Endodermal cell (in vitro differentiated cells): ENCODE measurements at regions not wholly inside any gene's neighbourhood (a gene's known extent, or its start where the extent isn't known, plus 50 kb on each side); places are given as distances from the start of the nearest gene placed in this dataset.

ENCODE experiments used
- DNase-seq: peaks from one replicate; pipeline ENCODE4 v3.0.0-alpha.2; 2017
- H3K27ac ChIP-seq: 2 replicates; pipeline ENCODE4 v1.5.1; 2013; ENCODE audit warnings: mild to moderate bottlenecking, low read depth, low read length, moderate library complexity
- H3K27me3 ChIP-seq: 2 replicates; pipeline ENCODE4 v1.6.1; 2013; ENCODE audit warnings: mild to moderate bottlenecking, low read length, moderate library complexity; ENCODE audit not compliant: insufficient read depth, control insufficient read depth, poor library complexity, severe bottlenecking
- H3K36me3 ChIP-seq: 2 replicates; pipeline ENCODE4 v1.7.0; 2013; ENCODE audit warnings: mild to moderate bottlenecking, low read length, moderate library complexity; ENCODE audit not compliant: control insufficient read depth, insufficient read depth
- H3K4me1 ChIP-seq: one replicate; pipeline ENCODE4 v1.7.0; 2013; ENCODE audit warnings: low read length; ENCODE audit not compliant: control insufficient read depth, insufficient read depth
- H3K4me3 ChIP-seq: 2 replicates; pipeline ENCODE4 v1.5.1; 2013; ENCODE audit warnings: mild to moderate bottlenecking, low read length, moderate library complexity
- H3K9ac ChIP-seq: 2 replicates; pipeline ENCODE4 v1.6.1; 2013; ENCODE audit warnings: mild to moderate bottlenecking, low read length, moderate library complexity; ENCODE audit not compliant: poor library complexity, severe bottlenecking; ENCODE audit errors: extremely low read depth
- H3K9me3 ChIP-seq: 2 replicates; pipeline ENCODE4 v1.6.1; 2013; ENCODE audit warnings: mild to moderate bottlenecking, low read length, moderate library complexity; ENCODE audit not compliant: control insufficient read depth
- H3K27ac Mint-ChIP-seq: 2 replicates; pipeline ENCODE4 v1.8.0; 2020; ENCODE audit warnings: mixed read lengths
- H3K27me3 Mint-ChIP-seq: 2 replicates; pipeline ENCODE4 v1.8.0; 2021; ENCODE audit warnings: mild to moderate bottlenecking, mixed read lengths; ENCODE audit not compliant: insufficient read depth
- H3K36me3 Mint-ChIP-seq: 2 replicates; pipeline ENCODE4 v1.8.0; 2020; ENCODE audit warnings: low read depth, mixed read lengths
- H3K4me1 Mint-ChIP-seq: 2 replicates; pipeline ENCODE4 v1.8.0; 2020; ENCODE audit warnings: mixed read lengths
- H3K4me3 Mint-ChIP-seq: 2 replicates; pipeline ENCODE4 v1.8.0; 2020; ENCODE audit warnings: mild to moderate bottlenecking, moderate library complexity, mixed read lengths
- H3K9me3 Mint-ChIP-seq: 2 replicates; pipeline ENCODE4 v1.8.0; 2020; ENCODE audit warnings: mild to moderate bottlenecking, mixed read lengths
- WGBS, 2 experiments: methylation state at CpG; one replicate each; pipeline versions ENCODE4 v1.1.5 to v1.1.7; 2013; ENCODE audit warnings: missing lambda C conversion rate in 2 of 2, mixed read lengths in 1 of 2; ENCODE audit not compliant: insufficient coverage in 1 of 2, insufficient read length in 1 of 2; 5-methylcytosine and 5-hydroxymethylcytosine counted together
- TF ChIP-seq, protein P1 (sequence below): fragments of 200-600 bp; sonication (generic); conservative IDR thresholded peaks from 2 replicates; pipeline ENCODE4 v1.5.0; 2021; ENCODE audit warnings: antibody characterized with exemption, mild to moderate bottlenecking

DNA sequence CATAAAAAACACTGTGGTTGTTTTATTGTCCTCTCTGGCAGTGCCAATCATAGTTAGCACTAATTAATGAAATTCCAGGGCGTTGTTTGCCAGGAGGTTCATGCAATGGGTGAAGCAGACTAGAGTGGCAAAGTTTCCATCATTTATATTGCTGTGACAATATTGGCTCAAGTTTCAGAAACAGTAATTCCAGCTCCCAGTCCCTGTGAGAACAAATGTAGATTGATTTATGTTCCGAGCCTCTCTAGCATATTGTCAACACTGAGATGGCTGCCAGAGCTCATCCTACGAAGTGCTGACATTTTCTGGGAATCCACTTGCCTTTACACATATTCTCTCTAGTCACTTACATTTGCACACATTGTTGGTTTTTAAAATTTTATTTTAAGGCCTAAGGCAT is 440.0 kb upstream of the IGFBP7 start:
- TF ChIP-seq, protein P1, sequence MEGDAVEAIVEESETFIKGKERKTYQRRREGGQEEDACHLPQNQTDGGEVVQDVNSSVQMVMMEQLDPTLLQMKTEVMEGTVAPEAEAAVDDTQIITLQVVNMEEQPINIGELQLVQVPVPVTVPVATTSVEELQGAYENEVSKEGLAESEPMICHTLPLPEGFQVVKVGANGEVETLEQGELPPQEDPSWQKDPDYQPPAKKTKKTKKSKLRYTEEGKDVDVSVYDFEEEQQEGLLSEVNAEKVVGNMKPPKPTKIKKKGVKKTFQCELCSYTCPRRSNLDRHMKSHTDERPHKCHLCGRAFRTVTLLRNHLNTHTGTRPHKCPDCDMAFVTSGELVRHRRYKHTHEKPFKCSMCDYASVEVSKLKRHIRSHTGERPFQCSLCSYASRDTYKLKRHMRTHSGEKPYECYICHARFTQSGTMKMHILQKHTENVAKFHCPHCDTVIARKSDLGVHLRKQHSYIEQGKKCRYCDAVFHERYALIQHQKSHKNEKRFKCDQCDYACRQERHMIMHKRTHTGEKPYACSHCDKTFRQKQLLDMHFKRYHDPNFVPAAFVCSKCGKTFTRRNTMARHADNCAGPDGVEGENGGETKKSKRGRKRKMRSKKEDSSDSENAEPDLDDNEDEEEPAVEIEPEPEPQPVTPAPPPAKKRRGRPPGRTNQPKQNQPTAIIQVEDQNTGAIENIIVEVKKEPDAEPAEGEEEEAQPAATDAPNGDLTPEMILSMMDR, result no peak
- Histone ChIP-seq H3K27ac (no peak overlapping the region), H3K27me3 (no peaks in the 10 kb centered on the region), H3K36me3 (no peaks in the 10 kb centered on the region), H3K4me1 (peaks cover 3% of the 10 kb centered on the region), H3K4me3 (no peak overlapping the region), H3K9me3 (no peaks in the 10 kb centered on the region), H3K9ac (no peak overlapping the region)
- DNase-seq, result no peak
- WGBS, 2 experiments, result 61 to 100% methylated on average over 2 to 3 of the region's 3 CpGs
- Mint-ChIP-seq H3K36me3 (no peaks in the 10 kb centered on the region), H3K9me3 (peaks cover 2% of the 10 kb centered on the region), H3K4me3 (no peak overlapping the region), H3K4me1 (peaks cover 14% of the 10 kb centered on the region), H3K27ac (no peak overlapping the region), H3K27me3 (peaks cover 7% of the 10 kb centered on the region)

- TF ChIP-seq, protein P1, result no peak
- Histone ChIP-seq H3K27ac (no peak overlapping the region), H3K27me3 (no peaks in the 10 kb centered on the region), H3K4me3 (no peak overlapping the region), H3K36me3 (no peaks in the 10 kb centered on the region), H3K9me3 (no peaks in the 10 kb centered on the region), H3K4me1 (peaks cover 7% of the 10 kb centered on the region), H3K9ac (no peak overlapping the region)
- 98 to 100% methylated on average over 1 of the region's 2 CpGs for WGBS, 2 experiments
- Mint-ChIP-seq H3K27ac (no peak overlapping the region), H3K36me3 (no peaks in the 10 kb centered on the region), H3K9me3 (peaks cover 2% of the 10 kb centered on the region), H3K27me3 (peaks cover 7% of the 10 kb centered on the region), H3K4me3 (no peak overlapping the region), H3K4me1 (peaks cover 14% of the 10 kb centered on the region)
- no peak for DNase-seq
These were observed 438.7 kb upstream of the IGFBP7 start for GRCh38 chr4:57548856-57549255.

DNA sequence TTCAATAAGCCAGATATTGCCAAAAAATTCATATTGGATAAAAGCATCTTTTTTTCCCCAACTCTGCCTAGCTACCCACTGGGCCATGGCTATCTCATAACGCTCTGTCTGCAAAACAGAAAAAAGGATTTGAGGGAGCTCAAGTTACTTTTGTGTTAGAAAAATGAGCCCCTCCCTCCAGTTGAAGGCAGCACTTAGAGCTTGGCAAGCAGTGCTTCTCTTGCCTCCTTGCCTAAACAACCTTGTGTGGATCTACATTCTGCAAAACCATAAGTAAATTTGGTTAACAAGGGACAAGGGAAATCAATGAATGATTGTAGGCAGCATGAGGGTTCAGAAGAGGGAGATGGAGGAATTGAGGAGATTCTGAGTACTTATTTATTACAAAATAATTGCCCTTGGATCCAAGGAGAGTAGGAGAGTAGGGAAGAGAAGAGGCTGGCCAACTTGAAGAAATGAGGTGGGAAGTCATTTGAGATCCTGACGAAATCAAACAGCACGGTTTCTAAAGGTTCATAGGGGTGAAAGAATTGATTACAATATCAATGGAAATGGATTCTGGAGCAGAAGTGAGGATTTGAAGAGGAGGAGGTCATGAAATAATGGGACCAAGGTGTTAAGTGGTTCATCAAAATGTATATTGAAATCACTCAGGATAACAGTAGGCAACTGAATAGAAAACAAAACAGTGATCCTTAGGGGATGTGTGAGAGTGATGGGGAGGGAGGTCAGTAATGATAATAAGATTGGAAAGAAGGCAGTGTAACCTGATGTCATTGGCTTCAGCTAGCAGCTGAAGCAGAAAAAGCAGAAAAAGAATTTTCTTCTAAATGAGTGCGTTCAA is 434.8 kb upstream of the IGFBP7 start:
- no peak overlapping the region for H3K27ac ChIP-seq
- H3K4me3 Mint-ChIP-seq, result no peak overlapping the region
- TF ChIP-seq, protein P1, result no peak
- H3K4me1 Mint-ChIP-seq, result peaks cover 8% of the 10 kb centered on the region
- H3K9me3 ChIP-seq, result no peaks in the 10 kb centered on the region
- H3K36me3 Mint-ChIP-seq, result no peaks in the 10 kb centered on the region
- no peaks in the 10 kb centered on the region for H3K9me3 Mint-ChIP-seq
- no peak overlapping the region for H3K27ac Mint-ChIP-seq
- H3K4me3 ChIP-seq, result no peak overlapping the region
- H3K27me3 ChIP-seq, result no peaks in the 10 kb centered on the region
- peak; percentile 38 for DNase-seq
- no peak overlapping the region for H3K9ac ChIP-seq
- H3K4me1 ChIP-seq, result peaks cover 7% of the 10 kb centered on the region
- WGBS, 2 experiments, result 33 to 39% methylated on average over 2 to 4 of the region's 4 CpGs
- H3K27me3 Mint-ChIP-seq, result peaks cover 7% of the 10 kb centered on the region
- H3K36me3 ChIP-seq, result no peaks in the 10 kb centered on the region
